ENCODE measurements at regions not wholly inside any gene's neighbourhood (a gene's known extent, or its start where the extent isn't known, plus 50 kb on each side); places are given as distances from the start of the nearest gene placed in this dataset.

GRCh38 chr2:118310681-118311429 lies 222.6 kb downstream of the INSIG2 start:
- Histone ChIP-seq H3K36me3 (ENCODE audit: control insufficient read depth in 4 of 4, insufficient read depth in 3 of 4, low read depth in 1 of 4, low read length in 3 of 4) (no peaks in the 10 kb centered on the region), H3K9me3 (ENCODE audit: control insufficient read depth in 4 of 4, low read length in 3 of 4) (no peaks in the 10 kb centered on the region), H3K4me1 (ENCODE audit: control insufficient read depth in 4 of 4, insufficient read depth in 4 of 4, low read length in 3 of 4) (no peaks in the 10 kb centered on the region), H3K9ac (ENCODE audit: low read depth in 1 of 2, low read length in 2 of 2) (peak overlapping the region in 1 of 2 donors; percentile 28), H3K4me3 (ENCODE audit: low read depth in 1 of 3, low read length in 3 of 3) (peak overlapping the region in 1 of 3 donors; percentile 61), H3K27ac (ENCODE audit: low read depth in 1 of 2, low read length in 2 of 2) (no peak overlapping the region), H3K27me3 (ENCODE audit: control insufficient read depth in 4 of 4, insufficient read depth in 4 of 4, low read length in 3 of 4) (peaks cover 0 to 3% (median 1%) of the 10 kb centered on the region in 4 donors)
- TF ChIP-seq EGR1 (IDR thresholded peaks at IDR 0.05; ENCODE audit: low read depth in 2 of 2) (no peak), RAD21 (IDR thresholded peaks at IDR 0.05) (no peak), CTCF (IDR thresholded peaks at IDR 0.05; ENCODE audit: low read depth, low read length, missing input control) (no peak), ATF3 (IDR thresholded peaks at IDR 0.05) (no peak), FOXA2 (IDR thresholded peaks at IDR 0.05) (no peak), SP1 (IDR thresholded peaks at IDR 0.05) (no peak), HNF4A (conservative IDR thresholded peaks at IDR 0.05) (no peak), YY1 (IDR thresholded peaks at IDR 0.05) (no peak), REST (IDR thresholded peaks at IDR 0.05) (no peak), HNF4G (IDR thresholded peaks at IDR 0.05) (no peak), JUND (IDR thresholded peaks at IDR 0.05) (no peak), NR2F2 (IDR thresholded peaks at IDR 0.05) (no peak)
- 59% methylated on average over 20 of the region's 20 CpGs for WGBS
- DNase-seq (ENCODE audit: low spot score) = no peak

- Histone ChIP-seq H3K9ac (ENCODE audit: low read depth in 1 of 2, low read length in 2 of 2) (peak overlapping the region in 1 of 2 donors; percentile 28), H3K9me3 (ENCODE audit: control insufficient read depth in 4 of 4, low read length in 3 of 4) (no peaks in the 10 kb centered on the region), H3K27ac (ENCODE audit: low read depth in 1 of 2, low read length in 2 of 2) (no peak overlapping the region), H3K4me3 (ENCODE audit: low read depth in 1 of 3, low read length in 3 of 3) (peak overlapping the region in 2 of 3 donors; percentile 42 to 61), H3K36me3 (ENCODE audit: control insufficient read depth in 4 of 4, insufficient read depth in 3 of 4, low read depth in 1 of 4, low read length in 3 of 4) (no peaks in the 10 kb centered on the region), H3K4me1 (ENCODE audit: control insufficient read depth in 4 of 4, insufficient read depth in 4 of 4, low read length in 3 of 4) (no peaks in the 10 kb centered on the region), H3K27me3 (ENCODE audit: control insufficient read depth in 4 of 4, insufficient read depth in 4 of 4, low read length in 3 of 4) (peaks cover 0 to 3% (median 1%) of the 10 kb centered on the region in 4 donors)
- TF ChIP-seq YY1 (IDR thresholded peaks at IDR 0.05) (peak; percentile 15), FOXA2 (IDR thresholded peaks at IDR 0.05) (no peak)
- WGBS = 10% methylated on average over 56 of the region's 56 CpGs
- peak; percentile 37 for DNase-seq (ENCODE audit: low spot score)
These were observed 221.8 kb downstream of the INSIG2 start for GRCh38 chr2:118309946-118310680.

All from liver (tissue), 8 donors.